RWPE2 (cell line): ENCODE measurements at regions not wholly inside any gene's neighbourhood (a gene's known extent, or its start where the extent isn't known, plus 50 kb on each side); places are given as distances from the start of the nearest gene placed in this dataset.

ENCODE experiments used
- ATAC-seq: fragments of 200-7000 bp; cut with Tn5 transposase; 3 replicates; pipeline ENCODE4 v1.9.1; 2021; ENCODE audit warnings: low read depth
- DNase-seq: peaks from one replicate; pipeline ENCODE4 v3.0.0-alpha.2; 2020; ENCODE audit warnings: low spot score
- H3K27ac ChIP-seq: fragments of 450-650 bp; 2 replicates; pipeline ENCODE4 v1.5.1; 2017; ENCODE audit warnings: mild to moderate bottlenecking; ENCODE audit not compliant: poor library complexity, severe bottlenecking
- H3K27me3 ChIP-seq: fragments of 250-450 bp; sonication (Bioruptor Pico); 2 replicates; pipeline ENCODE4 v1.5.1; 2021; ENCODE audit warnings: mild to moderate bottlenecking, moderate library complexity; ENCODE audit not compliant: insufficient read depth, poor library complexity, severe bottlenecking
- H3K36me3 ChIP-seq: fragments of 250-450 bp; sonication (Bioruptor Pico); 2 replicates; pipeline ENCODE4 v1.5.1; 2020; ENCODE audit warnings: low read depth, mild to moderate bottlenecking, moderate library complexity
- H3K4me1 ChIP-seq: fragments of 250-450 bp; sonication (Bioruptor Pico); 2 replicates; pipeline ENCODE4 v1.5.1; 2021; ENCODE audit warnings: mild to moderate bottlenecking, moderate library complexity; ENCODE audit not compliant: insufficient read depth, poor library complexity, severe bottlenecking
- H3K4me3 ChIP-seq: fragments of 250-450 bp; sonication (Bioruptor Pico); 2 replicates; pipeline ENCODE4 v1.5.1; 2021; ENCODE audit warnings: mild to moderate bottlenecking, moderate library complexity; ENCODE audit not compliant: severe bottlenecking
- H3K9me3 ChIP-seq: fragments of 250-450 bp; sonication (Bioruptor Pico); 2 replicates; pipeline ENCODE4 v1.5.1; 2021; ENCODE audit warnings: mild to moderate bottlenecking, moderate library complexity; ENCODE audit not compliant: severe bottlenecking
- TF ChIP-seq, protein P1 (sequence below): fragments of 450-650 bp; IDR thresholded peaks from one replicate; pipeline ENCODE4 v1.5.1; 2017; ENCODE audit warnings: mild to moderate bottlenecking, moderate library complexity; ENCODE audit not compliant: poor library complexity, severe bottlenecking

DNA sequence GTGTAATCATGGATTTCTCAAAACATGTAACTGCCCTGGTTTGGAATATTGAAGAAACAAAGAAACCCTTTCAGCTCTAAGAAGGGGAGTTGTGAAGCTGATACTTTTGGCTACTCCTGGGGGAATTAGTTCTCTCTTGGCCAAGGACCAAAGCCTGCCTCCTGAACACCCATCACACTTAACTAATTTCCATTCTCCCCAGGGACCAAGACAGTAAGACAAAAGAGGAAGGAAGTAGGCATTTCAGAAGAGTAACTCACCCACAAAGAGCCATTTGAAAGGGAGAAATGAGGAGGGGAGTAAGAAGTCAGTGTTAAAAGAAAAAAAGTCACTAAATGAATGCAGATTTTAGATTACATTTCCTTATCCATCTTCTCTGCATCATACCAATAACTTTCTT, 328.0 kb upstream of the SOX2 start:
- no peaks in the 10 kb centered on the region for H3K9me3 ChIP-seq
- H3K4me1 ChIP-seq: no peaks in the 10 kb centered on the region
- no peak overlapping the region for H3K4me3 ChIP-seq
- TF ChIP-seq, protein P1, sequence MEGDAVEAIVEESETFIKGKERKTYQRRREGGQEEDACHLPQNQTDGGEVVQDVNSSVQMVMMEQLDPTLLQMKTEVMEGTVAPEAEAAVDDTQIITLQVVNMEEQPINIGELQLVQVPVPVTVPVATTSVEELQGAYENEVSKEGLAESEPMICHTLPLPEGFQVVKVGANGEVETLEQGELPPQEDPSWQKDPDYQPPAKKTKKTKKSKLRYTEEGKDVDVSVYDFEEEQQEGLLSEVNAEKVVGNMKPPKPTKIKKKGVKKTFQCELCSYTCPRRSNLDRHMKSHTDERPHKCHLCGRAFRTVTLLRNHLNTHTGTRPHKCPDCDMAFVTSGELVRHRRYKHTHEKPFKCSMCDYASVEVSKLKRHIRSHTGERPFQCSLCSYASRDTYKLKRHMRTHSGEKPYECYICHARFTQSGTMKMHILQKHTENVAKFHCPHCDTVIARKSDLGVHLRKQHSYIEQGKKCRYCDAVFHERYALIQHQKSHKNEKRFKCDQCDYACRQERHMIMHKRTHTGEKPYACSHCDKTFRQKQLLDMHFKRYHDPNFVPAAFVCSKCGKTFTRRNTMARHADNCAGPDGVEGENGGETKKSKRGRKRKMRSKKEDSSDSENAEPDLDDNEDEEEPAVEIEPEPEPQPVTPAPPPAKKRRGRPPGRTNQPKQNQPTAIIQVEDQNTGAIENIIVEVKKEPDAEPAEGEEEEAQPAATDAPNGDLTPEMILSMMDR: no peak
- no peak for ATAC-seq
- no peak for DNase-seq
- H3K36me3 ChIP-seq: no peaks in the 10 kb centered on the region
- peaks cover 2% of the 10 kb centered on the region for H3K27me3 ChIP-seq
- no peak overlapping the region for H3K27ac ChIP-seq

GRCh38 chr3:181383201-181383600, 328.5 kb upstream of the SOX2 start:
- no peaks in the 10 kb centered on the region for H3K4me1 ChIP-seq
- no peak overlapping the region for H3K4me3 ChIP-seq
- H3K9me3 ChIP-seq: no peaks in the 10 kb centered on the region
- H3K27ac ChIP-seq: no peak overlapping the region
- TF ChIP-seq, protein P1: no peak
- H3K36me3 ChIP-seq: no peaks in the 10 kb centered on the region
- DNase-seq: no peak
- H3K27me3 ChIP-seq: peaks cover 2% of the 10 kb centered on the region
- no peak for ATAC-seq

DNA sequence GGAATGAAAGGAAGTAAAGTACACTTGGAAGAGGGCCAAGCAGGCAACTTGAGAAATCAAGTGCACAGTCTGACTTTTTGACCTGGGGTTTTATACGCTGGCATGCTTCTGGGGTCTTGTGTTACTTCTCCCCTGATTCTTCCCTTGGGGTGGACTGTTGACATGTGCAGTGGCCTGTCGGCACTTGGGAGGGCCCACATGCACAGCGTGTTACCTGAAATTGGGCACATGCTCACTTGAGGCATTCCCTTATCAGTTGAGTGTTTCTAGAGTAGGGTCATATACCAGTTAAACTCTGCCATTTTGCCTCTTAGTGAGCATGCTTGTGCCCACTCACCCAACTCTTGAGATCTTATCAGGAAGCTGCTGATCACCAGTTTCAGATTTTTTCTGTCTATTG, 329.1 kb upstream of the SOX2 start:
- Histone ChIP-seq H3K36me3 (no peaks in the 10 kb centered on the region), H3K4me3 (no peak overlapping the region), H3K27ac (no peak overlapping the region), H3K9me3 (no peaks in the 10 kb centered on the region), H3K4me1 (no peaks in the 10 kb centered on the region), H3K27me3 (no peaks in the 10 kb centered on the region)
- ATAC-seq (no peak), DNase-seq (no peak)
- TF ChIP-seq, protein P1: no peak

DNA sequence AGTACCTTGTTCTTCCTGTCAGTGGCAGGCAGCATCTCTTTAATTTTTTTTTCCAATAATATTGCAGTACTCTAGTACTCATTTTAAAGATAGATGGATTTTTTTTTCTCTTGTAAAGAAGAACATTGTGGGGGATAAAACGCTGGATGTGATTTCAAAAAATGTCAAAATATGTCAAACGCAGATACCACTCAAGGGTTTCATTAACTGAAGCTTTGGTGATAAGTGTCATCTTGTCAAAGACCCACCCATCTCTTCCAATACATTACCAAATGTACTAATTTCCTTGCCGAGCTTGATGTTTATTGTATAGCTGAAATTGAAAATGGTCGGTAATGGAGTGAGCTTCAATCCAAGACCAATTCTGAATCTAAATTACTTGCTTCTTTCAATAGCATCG, 332.4 kb upstream of the SOX2 start:
- Histone ChIP-seq H3K9me3 (no peaks in the 10 kb centered on the region), H3K4me3 (no peak overlapping the region), H3K27ac (no peak overlapping the region), H3K27me3 (no peaks in the 10 kb centered on the region), H3K36me3 (no peaks in the 10 kb centered on the region), H3K4me1 (no peaks in the 10 kb centered on the region)
- no peak for ATAC-seq
- DNase-seq: no peak
- TF ChIP-seq, protein P1: no peak

DNA sequence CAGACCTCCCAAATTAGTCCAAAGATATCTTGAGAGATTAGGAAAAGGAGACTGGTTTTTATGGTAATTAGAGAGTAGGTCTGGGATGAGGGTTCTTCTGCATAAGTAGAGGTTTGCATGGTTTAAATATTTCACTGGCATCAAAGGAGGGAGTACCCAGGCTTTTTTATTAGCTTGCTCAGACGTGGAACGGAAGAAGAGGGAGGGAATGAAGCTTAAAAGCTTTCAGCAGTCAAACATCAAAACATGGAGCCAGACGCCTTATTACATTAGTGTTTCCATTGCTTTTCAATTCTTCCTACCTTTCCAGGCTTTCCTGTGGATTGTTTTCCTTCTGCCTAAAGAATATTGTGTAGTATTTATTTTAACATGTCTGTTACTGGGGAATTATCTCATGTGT, 342.1 kb upstream of the SOX2 start:
- H3K36me3 ChIP-seq: no peaks in the 10 kb centered on the region
- H3K4me3 ChIP-seq: no peak overlapping the region
- no peak overlapping the region for H3K27ac ChIP-seq
- ATAC-seq (no peak), DNase-seq (no peak)
- no peaks in the 10 kb centered on the region for H3K4me1 ChIP-seq
- TF ChIP-seq, protein P1: no peak
- no peaks in the 10 kb centered on the region for H3K9me3 ChIP-seq
- H3K27me3 ChIP-seq: peaks cover 9% of the 10 kb centered on the region
